Astrocyte of the hippocampus (primary cell): ENCODE measurements at regions not wholly inside any gene's neighbourhood (a gene's known extent, or its start where the extent isn't known, plus 50 kb on each side); places are given as distances from the start of the nearest gene placed in this dataset.
"Not testable (repeated sequence)": the region's sequence is repeated elsewhere in the genome, so short reads cannot be mapped to it uniquely, and the experiment has no call there.

ENCODE experiments used
- DNase-seq: peaks from one replicate; pipeline ENCODE4 v3.0.0; 2011; ENCODE audit warnings: low read depth, low spot score

- DNase-seq = not testable (repeated sequence)
Observed at GRCh38 chr9:67312504-67312903, 320.2 kb upstream of the SPATA31A3 start.

GRCh38 chr9:67307109-67307508, 314.8 kb upstream of the SPATA31A3 start:
- not testable (repeated sequence) for DNase-seq

GRCh38 chr9:67288797-67289196, 296.4 kb upstream of the SPATA31A3 start:
- DNase-seq = not testable (repeated sequence)

- not testable (repeated sequence) for DNase-seq
Observed at GRCh38 chr9:67288117-67288735, 295.9 kb upstream of the SPATA31A3 start.

- DNase-seq = not testable (repeated sequence)
Observed at GRCh38 chr9:67284299-67284698, 291.9 kb upstream of the SPATA31A3 start.

- DNase-seq = not testable (repeated sequence)
Observed at GRCh38 chr9:67281574-67281973, 289.2 kb upstream of the SPATA31A3 start.

GRCh38 chr9:67269692-67270091, 277.3 kb upstream of the SPATA31A3 start:
- DNase-seq = not testable (repeated sequence)

- DNase-seq = not testable (repeated sequence)
Observed at GRCh38 chr9:67257894-67258293, 265.5 kb upstream of the SPATA31A3 start.

GRCh38 chr9:67248967-67249366, 256.6 kb upstream of the SPATA31A3 start:
- not testable (repeated sequence) for DNase-seq

GRCh38 chr9:67212073-67212472, 219.7 kb upstream of the SPATA31A3 start:
- not testable (repeated sequence) for DNase-seq

- not testable (repeated sequence) for DNase-seq
Observed at GRCh38 chr9:67210842-67211241, 218.5 kb upstream of the SPATA31A3 start.

- not testable (repeated sequence) for DNase-seq
Observed at GRCh38 chr9:67208831-67209437, 216.6 kb upstream of the SPATA31A3 start.

- not testable (repeated sequence) for DNase-seq
Observed at GRCh38 chr9:67196135-67196534, 203.8 kb upstream of the SPATA31A3 start.

- DNase-seq = not testable (repeated sequence)
Observed at GRCh38 chr9:67195357-67195756, 203.0 kb upstream of the SPATA31A3 start.

GRCh38 chr9:67179185-67179584, 186.8 kb upstream of the SPATA31A3 start:
- DNase-seq = not testable (repeated sequence)

- DNase-seq = not testable (repeated sequence)
Observed at GRCh38 chr9:67175167-67175566, 182.8 kb upstream of the SPATA31A3 start.

GRCh38 chr9:67171721-67172120, 179.4 kb upstream of the SPATA31A3 start:
- DNase-seq = not testable (repeated sequence)

- DNase-seq = not testable (repeated sequence)
Observed at GRCh38 chr9:67168530-67169157, 176.3 kb upstream of the SPATA31A3 start.

- not testable (repeated sequence) for DNase-seq
Observed at GRCh38 chr9:67166335-67166734, 174.0 kb upstream of the SPATA31A3 start.

GRCh38 chr9:67162827-67163226, 170.5 kb upstream of the SPATA31A3 start:
- DNase-seq = not testable (repeated sequence)

GRCh38 chr9:67155218-67155617, 162.9 kb upstream of the SPATA31A3 start:
- not testable (repeated sequence) for DNase-seq

- DNase-seq = not testable (repeated sequence)
Observed at GRCh38 chr9:67153501-67153900, 161.2 kb upstream of the SPATA31A3 start.
